Ectodermal cell (in vitro differentiated cells): ENCODE measurements at regions not wholly inside any gene's neighbourhood (a gene's known extent, or its start where the extent isn't known, plus 50 kb on each side); places are given as distances from the start of the nearest gene placed in this dataset.
"Not testable (repeated sequence)": the region's sequence is repeated elsewhere in the genome, so short reads cannot be mapped to it uniquely, and the experiment has no call there.

Experiments
- H3K27ac ChIP-seq: 2 replicates; pipeline ENCODE4 v1.7.0; 2013; ENCODE audit warnings: mild to moderate bottlenecking, low read depth, low read length; ENCODE audit not compliant: insufficient read depth, poor library complexity, severe bottlenecking
- H3K27me3 ChIP-seq: 2 replicates; pipeline ENCODE4 v1.7.0; 2013; ENCODE audit warnings: mild to moderate bottlenecking, low read length; ENCODE audit not compliant: insufficient read depth, control insufficient read depth, poor library complexity, severe bottlenecking
- H3K36me3 ChIP-seq: one replicate; pipeline ENCODE4 v1.7.0; 2013; ENCODE audit warnings: low read length; ENCODE audit not compliant: control insufficient read depth, insufficient read depth
- H3K4me1 ChIP-seq: one replicate; pipeline ENCODE4 v1.7.0; 2013; ENCODE audit warnings: low read length; ENCODE audit not compliant: control insufficient read depth, insufficient read depth
- H3K4me3 ChIP-seq: 2 replicates; pipeline ENCODE4 v1.7.0; 2013; ENCODE audit warnings: low read depth, low read length, control low read depth; ENCODE audit not compliant: insufficient read depth
- H3K9me3 ChIP-seq: 2 replicates; pipeline ENCODE4 v1.7.0; 2013; ENCODE audit warnings: mild to moderate bottlenecking, low read length, moderate library complexity; ENCODE audit not compliant: control insufficient read depth
- WGBS, 2 experiments: methylation state at CpG; one replicate each; pipeline ENCODE4 v1.1.7; 2013; ENCODE audit warnings: missing lambda C conversion rate in 2 of 2; 5-methylcytosine and 5-hydroxymethylcytosine counted together

DNA sequence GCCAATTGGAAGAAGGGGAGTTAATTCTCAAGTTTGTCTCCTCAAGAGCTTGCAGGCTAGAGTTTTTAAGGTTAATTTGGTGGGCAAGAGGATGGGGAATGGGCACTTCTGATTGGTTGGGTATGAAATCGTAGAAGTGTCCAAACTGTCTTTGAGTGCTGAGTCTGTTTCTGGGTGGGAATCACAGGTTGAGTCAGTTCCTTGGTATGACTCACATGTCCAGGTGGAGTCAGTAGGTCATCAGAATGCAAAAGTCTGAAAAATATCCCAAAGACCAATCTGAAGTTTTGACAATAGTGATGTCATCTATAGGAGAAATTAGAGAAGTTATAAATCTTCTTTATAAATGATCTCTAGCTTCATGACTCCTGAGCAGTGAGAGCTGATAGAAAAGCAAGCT, 1252.2 kb downstream of the REEP3 start:
- no peaks in the 10 kb centered on the region for H3K4me1 ChIP-seq
- H3K27me3 ChIP-seq: no peaks in the 10 kb centered on the region
- no peaks in the 10 kb centered on the region for H3K9me3 ChIP-seq
- no peak overlapping the region for H3K4me3 ChIP-seq
- WGBS, 2 experiments: 93 to 95% methylated on average over 1 of the region's 1 CpG
- H3K36me3 ChIP-seq: no peaks in the 10 kb centered on the region
- H3K27ac ChIP-seq: no peak overlapping the region

DNA sequence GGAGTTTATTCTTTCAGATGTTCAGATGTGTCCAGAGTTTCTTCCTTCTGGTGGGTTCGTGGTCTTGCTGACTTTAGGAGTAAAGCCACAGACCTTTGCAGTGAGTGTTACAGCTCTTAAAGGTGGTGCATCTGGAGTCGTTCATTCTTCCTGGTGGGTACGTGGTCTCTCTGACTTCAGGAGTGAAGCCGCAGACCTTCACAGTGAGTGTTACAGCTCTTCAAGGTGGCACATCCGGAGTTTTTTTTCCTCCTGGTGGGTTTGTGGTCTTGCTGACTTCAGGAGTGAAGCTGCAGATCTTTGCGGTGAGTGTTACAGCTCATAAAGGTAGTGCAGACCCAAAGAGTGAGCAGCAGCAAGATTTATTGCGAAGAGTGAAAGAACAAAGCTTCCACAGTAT, 1263.2 kb downstream of the REEP3 start:
- 94% methylated on average over 7 of the region's 7 CpGs for WGBS, 2 experiments
- H3K4me3 ChIP-seq, H3K4me1 ChIP-seq, H3K27me3 ChIP-seq, H3K9me3 ChIP-seq, H3K36me3 ChIP-seq, H3K27ac ChIP-seq: not testable (repeated sequence)

DNA sequence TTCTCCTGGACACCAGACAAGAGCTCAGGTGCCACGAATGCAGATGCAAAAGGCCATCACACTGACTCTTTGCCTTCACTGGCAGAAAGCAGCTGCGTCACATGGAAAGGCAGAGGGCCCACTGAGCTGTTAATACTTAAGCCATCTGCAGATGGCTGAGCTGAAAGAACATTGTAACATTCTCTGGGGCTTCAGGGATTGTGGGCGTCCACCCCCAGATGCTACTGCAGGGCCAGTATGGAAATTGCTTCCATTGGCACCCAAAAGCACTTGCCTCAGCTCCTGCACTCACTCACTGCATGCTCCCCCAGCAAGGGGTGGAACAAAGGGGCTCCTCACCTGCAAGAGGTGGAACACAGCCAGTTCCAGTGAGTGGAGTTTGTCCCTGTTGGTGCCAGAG, 1264.6 kb downstream of the REEP3 start:
- Histone ChIP-seq H3K36me3 (no peaks in the 10 kb centered on the region), H3K4me1 (no peaks in the 10 kb centered on the region), H3K27me3 (no peaks in the 10 kb centered on the region), H3K9me3 (no peaks in the 10 kb centered on the region), H3K27ac (no peak overlapping the region), H3K4me3 (no peak overlapping the region)
- 92 to 93% methylated on average over 3 of the region's 3 CpGs for WGBS, 2 experiments

DNA sequence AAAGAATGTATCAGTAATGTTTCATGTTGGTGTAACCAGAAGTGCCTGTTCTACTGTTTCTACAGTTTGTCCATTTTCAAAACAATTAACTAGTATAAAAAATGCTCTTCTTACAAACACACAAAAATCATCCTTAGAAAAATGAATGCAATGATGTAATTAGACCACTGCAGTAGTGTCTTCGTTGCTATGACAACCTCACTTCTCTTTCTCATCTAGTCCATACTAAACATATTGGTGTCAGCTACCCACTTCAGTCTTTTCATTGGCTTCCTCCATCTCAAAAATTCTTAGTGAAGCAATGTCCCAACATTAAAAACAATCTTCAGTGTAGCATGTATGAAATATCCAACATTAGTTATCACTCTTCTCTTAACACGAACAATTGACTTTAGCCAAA, 1265.8 kb downstream of the REEP3 start:
- Histone ChIP-seq H3K27ac (no peak overlapping the region), H3K9me3 (no peaks in the 10 kb centered on the region), H3K36me3 (no peaks in the 10 kb centered on the region), H3K4me3 (no peak overlapping the region), H3K4me1 (no peaks in the 10 kb centered on the region), H3K27me3 (no peaks in the 10 kb centered on the region)
- WGBS, 2 experiments: 96 to 97% methylated on average over 2 of the region's 2 CpGs

DNA sequence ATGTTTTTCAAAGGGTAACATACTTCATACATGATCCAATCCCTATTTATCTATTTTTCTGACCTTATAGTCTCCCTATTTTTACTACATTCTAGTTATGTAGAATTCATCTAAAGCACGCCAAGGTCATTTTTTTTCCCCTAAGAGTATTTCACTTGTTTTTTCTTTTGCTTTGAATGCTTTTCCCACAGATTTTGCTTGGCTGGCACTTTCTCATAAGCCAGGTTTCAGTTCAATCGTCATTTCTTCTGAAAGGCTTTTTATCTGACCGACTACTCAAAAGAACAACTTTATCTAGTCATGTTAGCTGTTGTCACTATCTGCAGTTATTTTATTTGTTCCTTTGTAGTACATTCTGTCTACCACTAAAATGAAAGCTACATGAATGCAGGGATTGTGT, 1274.6 kb downstream of the REEP3 start:
- no peak overlapping the region for H3K4me3 ChIP-seq
- no peaks in the 10 kb centered on the region for H3K4me1 ChIP-seq
- H3K27me3 ChIP-seq: no peaks in the 10 kb centered on the region
- no peaks in the 10 kb centered on the region for H3K9me3 ChIP-seq
- 91 to 94% methylated on average over 3 of the region's 3 CpGs for WGBS, 2 experiments
- no peak overlapping the region for H3K27ac ChIP-seq
- no peaks in the 10 kb centered on the region for H3K36me3 ChIP-seq

DNA sequence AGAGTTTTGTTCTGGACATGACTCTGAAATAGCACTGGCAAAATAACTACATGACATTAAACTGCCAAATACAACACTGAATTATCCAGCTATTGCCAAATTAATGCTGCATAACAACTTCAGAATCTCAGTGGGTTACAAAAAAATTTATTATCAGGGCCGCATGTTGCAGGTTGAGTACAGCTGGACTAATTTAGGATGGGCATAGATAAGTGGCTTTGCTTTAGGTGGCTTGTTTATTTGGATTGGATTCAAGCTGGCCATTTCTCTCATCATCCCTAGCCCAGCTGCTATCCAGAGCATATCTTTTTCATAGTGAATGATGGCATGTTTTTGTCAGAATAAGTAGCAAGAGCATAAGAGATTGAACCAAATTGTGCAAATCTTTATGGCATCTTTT, 1277.1 kb downstream of the REEP3 start:
- WGBS, 2 experiments: 91 to 100% methylated on average over 1 of the region's 1 CpG
- Histone ChIP-seq H3K4me1 (no peaks in the 10 kb centered on the region), H3K27ac (no peak overlapping the region), H3K36me3 (no peaks in the 10 kb centered on the region), H3K4me3 (no peak overlapping the region), H3K9me3 (no peaks in the 10 kb centered on the region), H3K27me3 (no peaks in the 10 kb centered on the region)

DNA sequence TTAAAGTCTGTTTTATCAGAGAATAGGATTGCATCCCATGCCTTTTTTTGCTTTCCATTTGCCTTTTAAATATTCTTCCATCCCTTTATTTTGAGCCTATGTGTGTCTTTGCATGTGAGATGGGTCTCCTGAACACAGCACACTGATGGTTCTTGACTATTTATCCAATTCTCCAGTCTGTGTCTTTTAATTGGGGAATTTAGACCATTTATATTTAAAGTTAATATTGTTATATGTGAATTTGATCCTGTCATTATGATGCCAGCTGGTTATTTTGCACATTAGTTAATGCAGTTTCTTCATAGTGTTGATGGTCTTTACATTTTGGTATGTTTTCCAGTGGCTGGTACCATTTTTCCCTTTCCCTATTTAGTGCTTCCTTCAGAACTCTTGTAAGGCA, 1287.0 kb downstream of the REEP3 start:
- H3K27ac ChIP-seq, H3K4me1 ChIP-seq, H3K36me3 ChIP-seq, H3K9me3 ChIP-seq, H3K4me3 ChIP-seq, H3K27me3 ChIP-seq: not testable (repeated sequence)

DNA sequence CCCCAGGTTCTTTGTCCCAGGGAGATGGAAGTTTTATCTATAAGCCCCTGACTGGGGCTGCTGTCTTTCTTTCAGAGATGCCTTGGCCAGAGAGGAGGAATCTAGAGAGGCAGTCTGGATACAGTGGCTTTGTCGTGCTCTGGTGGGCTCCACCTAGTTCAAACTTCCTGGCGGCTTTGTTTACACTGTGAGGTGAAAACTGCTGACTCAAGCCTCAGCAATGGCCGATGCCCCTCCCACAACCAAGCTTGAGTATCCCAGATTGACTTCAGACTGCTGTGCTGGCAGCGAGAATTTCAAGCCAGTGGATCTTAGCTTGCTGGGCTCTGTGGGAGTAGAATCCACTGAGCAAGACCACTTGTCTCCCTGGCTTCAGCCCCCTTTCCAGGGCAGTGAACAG, 1288.8 kb downstream of the REEP3 start:
- not testable (repeated sequence) for H3K4me1 ChIP-seq, H3K36me3 ChIP-seq, H3K27ac ChIP-seq, H3K9me3 ChIP-seq, H3K27me3 ChIP-seq, H3K4me3 ChIP-seq
- whole genome bisulfite sequencing, 2 experiments: 83 to 84% methylated on average over 4 of the region's 4 CpGs

DNA sequence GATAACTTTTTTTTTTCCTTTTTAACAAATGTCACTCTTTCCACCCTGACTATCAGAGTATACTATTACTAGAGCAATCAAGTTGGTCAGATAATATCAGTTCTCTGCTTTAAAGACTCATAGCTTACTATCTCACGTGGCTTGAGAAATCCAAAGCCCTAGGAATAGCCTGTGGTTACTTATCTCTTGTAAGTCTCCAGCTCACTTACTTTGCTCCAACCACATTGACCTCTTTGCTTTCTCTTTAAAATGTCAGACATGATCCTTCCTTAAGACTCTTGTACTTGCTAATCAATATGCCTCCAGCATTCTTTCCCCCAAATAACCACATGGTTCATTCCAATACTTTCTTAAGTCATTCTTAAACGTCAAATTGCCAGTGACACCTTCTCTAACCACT, 1292.2 kb downstream of the REEP3 start:
- no peak overlapping the region for H3K4me3 ChIP-seq
- no peak overlapping the region for H3K27ac ChIP-seq
- H3K27me3 ChIP-seq: no peaks in the 10 kb centered on the region
- H3K4me1 ChIP-seq: no peaks in the 10 kb centered on the region
- 83 to 90% methylated on average over 2 of the region's 2 CpGs for WGBS, 2 experiments
- H3K36me3 ChIP-seq: no peaks in the 10 kb centered on the region
- no peaks in the 10 kb centered on the region for H3K9me3 ChIP-seq

DNA sequence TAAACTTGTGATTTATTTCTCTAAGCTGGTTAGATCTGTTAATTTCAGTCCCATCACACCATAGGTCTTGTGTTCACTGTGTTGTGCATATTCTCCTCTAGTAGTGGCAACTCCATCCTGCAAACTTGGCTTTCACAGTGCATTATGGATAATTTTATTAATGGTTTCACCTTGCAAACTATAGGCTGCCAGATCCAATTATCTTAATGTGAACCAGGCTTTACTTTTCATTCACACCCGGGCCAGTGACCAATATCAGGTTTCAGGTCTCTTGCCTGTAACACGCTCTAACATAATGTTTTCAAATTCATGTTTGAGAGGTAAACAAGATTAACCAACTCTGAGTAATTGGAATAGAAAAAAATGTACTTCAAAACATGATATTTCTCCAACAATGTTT, 1293.0 kb downstream of the REEP3 start:
- Histone ChIP-seq H3K27ac (no peak overlapping the region), H3K4me3 (no peak overlapping the region), H3K4me1 (no peaks in the 10 kb centered on the region), H3K9me3 (no peaks in the 10 kb centered on the region), H3K36me3 (no peaks in the 10 kb centered on the region), H3K27me3 (no peaks in the 10 kb centered on the region)
- 91 to 100% methylated on average over 1 to 2 of the region's 2 CpGs for WGBS, 2 experiments

DNA sequence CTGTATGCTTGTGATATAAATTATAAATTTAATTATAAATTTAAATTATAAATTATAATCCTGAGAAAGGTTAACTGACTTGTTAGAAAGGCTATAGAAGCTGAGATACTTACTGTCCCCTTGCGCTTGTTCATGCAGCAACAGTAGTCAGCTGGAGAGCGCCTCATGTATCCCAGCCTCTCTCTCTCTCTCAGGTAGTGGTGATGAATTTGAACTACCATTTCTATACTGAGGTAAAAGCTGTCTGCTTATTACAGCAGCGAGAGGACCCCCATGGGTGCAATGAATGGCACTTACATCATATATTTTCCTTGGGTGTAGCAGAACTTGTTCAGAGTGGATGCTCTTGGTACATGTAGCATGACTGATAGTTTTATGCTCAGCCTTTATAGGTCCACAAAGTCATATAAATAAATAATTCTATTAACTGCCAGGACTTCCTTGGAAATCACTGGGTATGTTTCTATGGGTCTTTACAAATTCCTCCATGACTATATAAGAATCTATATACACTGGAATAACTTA, 1308.7 kb downstream of the REEP3 start:
- H3K4me1 ChIP-seq: no peaks in the 10 kb centered on the region
- H3K9me3 ChIP-seq: no peaks in the 10 kb centered on the region
- H3K27me3 ChIP-seq: no peaks in the 10 kb centered on the region
- 95 to 100% methylated on average over 2 to 3 of the region's 3 CpGs for WGBS, 2 experiments
- H3K4me3 ChIP-seq: no peak overlapping the region
- no peak overlapping the region for H3K27ac ChIP-seq
- H3K36me3 ChIP-seq: no peaks in the 10 kb centered on the region
